Mesenchymal stem cell (in vitro differentiated cells and primary cell): ENCODE measurements at regions not wholly inside any gene's neighbourhood (a gene's known extent, or its start where the extent isn't known, plus 50 kb on each side); places are given as distances from the start of the nearest gene placed in this dataset.
A peak's percentile ranks its signal among the peaks of the same experiment; 100 is the strongest.

ENCODE experiments used
- DNase-seq: peaks from one replicate; pipeline ENCODE4 v3.0.0-alpha.2; 2013
- H2AFZ ChIP-seq: one replicate; pipeline ENCODE4 v1.6.1; 2013; ENCODE audit warnings: low read depth, mild to moderate bottlenecking, control low read depth, inconsistent platforms, low read length, moderate library complexity
- H2AK5ac ChIP-seq: 2 replicates; pipeline ENCODE4 v1.6.1; 2013; ENCODE audit warnings: low read length, moderate library complexity, mild to moderate bottlenecking, inconsistent platforms; ENCODE audit not compliant: severe bottlenecking
- H2BK120ac ChIP-seq: one replicate; pipeline ENCODE4 v1.6.1; 2013; ENCODE audit warnings: low read depth, mild to moderate bottlenecking, inconsistent platforms, low read length, moderate library complexity
- H2BK12ac ChIP-seq, 2 experiments: one replicate each; pipeline ENCODE4 v1.6.1; 2013; ENCODE audit warnings: inconsistent platforms in 2 of 2, low read length in 2 of 2, mild to moderate bottlenecking in 2 of 2, moderate library complexity in 2 of 2, control low read depth in 1 of 2
- H2BK15ac ChIP-seq: one replicate; pipeline ENCODE4 v1.6.1; 2013; ENCODE audit warnings: mild to moderate bottlenecking, low read depth, inconsistent platforms; ENCODE audit not compliant: poor library complexity, severe bottlenecking
- H2BK5ac ChIP-seq: 2 replicates; pipeline ENCODE4 v1.6.1; 2013; ENCODE audit warnings: low read depth, mild to moderate bottlenecking, low read length, control low read depth, inconsistent platforms; ENCODE audit not compliant: poor library complexity, severe bottlenecking
- H3K14ac ChIP-seq, 2 experiments: one replicate each; pipeline ENCODE4 v1.6.1; 2013; ENCODE audit warnings: inconsistent platforms in 2 of 2, low read length in 2 of 2, control low read depth in 1 of 2, mild to moderate bottlenecking in 1 of 2, moderate library complexity in 1 of 2
- H3K18ac ChIP-seq, 2 experiments: one replicate each; pipeline ENCODE4 v1.6.1; 2013; ENCODE audit warnings: inconsistent platforms in 2 of 2, low read length in 2 of 2, control low read depth in 1 of 2, low read depth in 1 of 2, mild to moderate bottlenecking in 1 of 2
- H3K23ac ChIP-seq, 2 experiments: one replicate each; pipeline ENCODE4 v1.6.1; 2013; ENCODE audit warnings: inconsistent platforms in 2 of 2, low read length in 2 of 2, mild to moderate bottlenecking in 2 of 2, moderate library complexity in 2 of 2, control low read depth in 1 of 2
- H3K27ac ChIP-seq: 2 replicates; pipeline ENCODE4 v1.5.1; 2013; ENCODE audit warnings: mild to moderate bottlenecking, moderate library complexity, low read length, control low read depth, inconsistent platforms; ENCODE audit not compliant: poor library complexity, severe bottlenecking
- H3K27me3 ChIP-seq, 2 experiments: 2 replicates each; pipeline versions ENCODE4 v1.6.1 to v1.7.0; 2013; ENCODE audit warnings: low read length in 2 of 2, mild to moderate bottlenecking in 2 of 2, moderate library complexity in 2 of 2, control low read depth in 1 of 2, inconsistent platforms in 1 of 2; ENCODE audit not compliant: control insufficient read depth in 1 of 2, insufficient read depth in 1 of 2
- H3K36me3 ChIP-seq, 2 experiments: 2 replicates each; pipeline versions ENCODE4 v1.6.1 to v1.7.0; 2013; ENCODE audit warnings: low read length in 2 of 2, control low read depth in 1 of 2, inconsistent platforms in 1 of 2, low read depth in 1 of 2, mild to moderate bottlenecking in 1 of 2; ENCODE audit not compliant: insufficient read depth in 2 of 2, control insufficient read depth in 1 of 2
- H3K4ac ChIP-seq, 2 experiments: one replicate each; pipeline ENCODE4 v1.6.1; 2013; ENCODE audit warnings: inconsistent platforms in 2 of 2, low read length in 2 of 2, mild to moderate bottlenecking in 2 of 2, moderate library complexity in 2 of 2, control low read depth in 1 of 2, low read depth in 1 of 2
- H3K4me1 ChIP-seq: 2 replicates; pipeline ENCODE4 v1.6.1; 2013; ENCODE audit warnings: low read depth, low read length, control low read depth; ENCODE audit not compliant: control insufficient read depth, insufficient read depth
- H3K4me2 ChIP-seq: 2 replicates; pipeline ENCODE4 v1.6.1; 2013; ENCODE audit warnings: low read length, mild to moderate bottlenecking, inconsistent platforms; ENCODE audit not compliant: poor library complexity, severe bottlenecking
- H3K4me3 ChIP-seq, 2 experiments: 2 replicates each; pipeline versions ENCODE4 v1.5.1 to v1.7.0; 2013; ENCODE audit warnings: low read length in 2 of 2, mild to moderate bottlenecking in 2 of 2, control low read depth in 1 of 2, low read depth in 1 of 2; ENCODE audit not compliant: insufficient read depth in 1 of 2
- H3K79me1 ChIP-seq: replicated peaks from 2 replicates; pipeline ENCODE4 v1.6.1; 2013; ENCODE audit warnings: mild to moderate bottlenecking, control low read depth, low read length, inconsistent platforms; ENCODE audit not compliant: poor library complexity, severe bottlenecking
- H3K9ac ChIP-seq: 2 replicates; pipeline ENCODE4 v1.7.0; 2013; ENCODE audit warnings: mild to moderate bottlenecking, low read length, moderate library complexity
- H3K9me3 ChIP-seq: 2 replicates; pipeline ENCODE4 v1.7.0; 2013; ENCODE audit warnings: mild to moderate bottlenecking, low read length; ENCODE audit not compliant: control insufficient read depth
- H4K8ac ChIP-seq: one replicate; pipeline ENCODE4 v1.6.1; 2013; ENCODE audit warnings: inconsistent platforms, mild to moderate bottlenecking, low read length, moderate library complexity
- H4K91ac ChIP-seq: one replicate; pipeline ENCODE4 v1.6.1; 2013; ENCODE audit warnings: mild to moderate bottlenecking, low read length, inconsistent platforms
- WGBS: methylation state at CpG from one replicate; pipeline ENCODE4 v1.1.7; 2013; ENCODE audit warnings: mixed read lengths; 5-methylcytosine and 5-hydroxymethylcytosine counted together

- H4K91ac ChIP-seq, result no peak overlapping the region
- no peak overlapping the region for H3K27ac ChIP-seq
- no peak for DNase-seq
- no peaks in the 10 kb centered on the region for H3K9me3 ChIP-seq
- H3K36me3 ChIP-seq, result no peaks in the 10 kb centered on the region
- no peak overlapping the region for H3K9ac ChIP-seq
- 92% methylated on average over 1 of the region's 2 CpGs for WGBS
- no peak overlapping the region for H3K4me3 ChIP-seq
- no peak overlapping the region for H2BK15ac ChIP-seq
- H3K23ac ChIP-seq, result no peak overlapping the region
- H3K14ac ChIP-seq, result no peak overlapping the region
- H3K4me1 ChIP-seq, result no peaks in the 10 kb centered on the region
- no peaks in the 10 kb centered on the region for H3K27me3 ChIP-seq
- H3K4ac ChIP-seq, result no peak overlapping the region
- H4K8ac ChIP-seq, result no peak overlapping the region
- H2BK12ac ChIP-seq, result no peak overlapping the region
- no peak overlapping the region for H3K4me2 ChIP-seq
- H2AFZ ChIP-seq, result no peak overlapping the region
- H2BK120ac ChIP-seq, result no peak overlapping the region
- H3K18ac ChIP-seq, result no peak overlapping the region
- H2AK5ac ChIP-seq, result no peak overlapping the region
- H2BK5ac ChIP-seq, result no peak overlapping the region
- H3K79me1 ChIP-seq, result no peaks in the 10 kb centered on the region
Measured at GRCh38 chr5:143700994-143701393, 111.0 kb upstream of the HMHB1 start.

- no peak overlapping the region for H3K4ac ChIP-seq
- DNase-seq, result no peak
- H4K91ac ChIP-seq, result no peak overlapping the region
- no peaks in the 10 kb centered on the region for H3K9me3 ChIP-seq
- no peaks in the 10 kb centered on the region for H3K4me1 ChIP-seq
- H3K27me3 ChIP-seq, result no peaks in the 10 kb centered on the region
- no peak overlapping the region for H2BK12ac ChIP-seq
- H2BK5ac ChIP-seq, result no peak overlapping the region
- H2BK15ac ChIP-seq, result no peak overlapping the region
- H4K8ac ChIP-seq, result no peak overlapping the region
- H3K9ac ChIP-seq, result no peak overlapping the region
- WGBS, result 80% methylated on average over 1 of the region's 1 CpG
- H3K23ac ChIP-seq, result no peak overlapping the region
- H3K27ac ChIP-seq, result no peak overlapping the region
- H2AFZ ChIP-seq, result no peak overlapping the region
- no peak overlapping the region for H2AK5ac ChIP-seq
- no peaks in the 10 kb centered on the region for H3K36me3 ChIP-seq
- H3K4me3 ChIP-seq, result no peak overlapping the region
- H3K4me2 ChIP-seq, result no peak overlapping the region
- no peak overlapping the region for H3K18ac ChIP-seq
- no peaks in the 10 kb centered on the region for H3K79me1 ChIP-seq
- H3K14ac ChIP-seq, result no peak overlapping the region
- no peak overlapping the region for H2BK120ac ChIP-seq
Measured at GRCh38 chr5:143699121-143699520, 112.8 kb upstream of the HMHB1 start.

- Histone ChIP-seq H3K9me3 (no peaks in the 10 kb centered on the region), H3K79me1 (no peaks in the 10 kb centered on the region), H2AFZ (no peak overlapping the region), H2AK5ac (no peak overlapping the region), H3K4me1 (no peaks in the 10 kb centered on the region), H3K18ac (no peak overlapping the region), H3K9ac (no peak overlapping the region), H3K27ac (no peak overlapping the region), H4K91ac (no peak overlapping the region), H2BK120ac (no peak overlapping the region), H3K4me2 (no peak overlapping the region), H2BK12ac (no peak overlapping the region), H3K4ac (no peak overlapping the region), H3K36me3 (no peaks in the 10 kb centered on the region), H3K14ac (no peak overlapping the region), H2BK5ac (no peak overlapping the region), H3K27me3 (no peaks in the 10 kb centered on the region), H4K8ac (no peak overlapping the region), H2BK15ac (no peak overlapping the region), H3K23ac (no peak overlapping the region), H3K4me3 (no peak overlapping the region)
- WGBS, result 85% methylated on average over 1 of the region's 3 CpGs
- no peak for DNase-seq
Measured at GRCh38 chr5:143698574-143698973, 113.4 kb upstream of the HMHB1 start.

DNA sequence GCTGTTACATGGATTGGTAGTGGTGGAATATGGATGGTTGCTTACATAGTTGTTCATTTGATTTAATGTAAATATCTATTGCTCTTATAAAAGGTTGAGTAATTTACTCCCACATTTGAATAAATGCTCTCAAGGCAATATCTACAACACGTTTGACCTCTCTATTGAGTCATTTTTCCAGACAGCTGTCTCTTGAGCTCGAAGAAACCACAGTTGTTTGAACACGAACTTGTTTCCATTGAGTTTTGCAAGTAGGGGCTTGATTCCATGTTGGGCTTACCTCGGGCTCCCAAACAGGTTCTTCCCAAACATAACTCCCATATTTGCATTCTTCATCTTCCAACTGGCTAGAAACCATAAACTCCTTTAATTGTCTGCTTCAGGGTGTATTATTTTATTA is 115.0 kb upstream of the HMHB1 start:
- Histone ChIP-seq H2AK5ac (no peak overlapping the region), H4K91ac (no peak overlapping the region), H3K4me1 (no peaks in the 10 kb centered on the region), H3K9me3 (no peaks in the 10 kb centered on the region), H3K23ac (no peak overlapping the region), H3K18ac (no peak overlapping the region), H2BK5ac (no peak overlapping the region), H3K79me1 (no peaks in the 10 kb centered on the region), H2BK120ac (no peak overlapping the region), H2BK12ac (no peak overlapping the region), H3K14ac (no peak overlapping the region), H3K9ac (no peak overlapping the region), H3K27ac (no peak overlapping the region), H4K8ac (no peak overlapping the region), H3K36me3 (no peaks in the 10 kb centered on the region), H3K4me2 (no peak overlapping the region), H2AFZ (no peak overlapping the region), H3K4me3 (no peak overlapping the region), H2BK15ac (no peak overlapping the region), H3K27me3 (no peaks in the 10 kb centered on the region), H3K4ac (no peak overlapping the region)
- peak; percentile 14 for DNase-seq
- WGBS, result 83% methylated on average over 3 of the region's 4 CpGs
